ENCODE measurements at regions not wholly inside any gene's neighbourhood (a gene's known extent, or its start where the extent isn't known, plus 50 kb on each side); places are given as distances from the start of the nearest gene placed in this dataset.
A peak's percentile ranks its signal among the peaks of the same experiment; 100 is the strongest.

GRCh38 chr11:95361180-95361579 is 130.2 kb upstream of the SESN3 start:
- Mint-ChIP-seq H3K9me3 (no peaks in the 10 kb centered on the region; a peak in 1 of 5 replicates), H3K4me1 (peaks cover 54 to 66% of the 10 kb centered on the region in 2 experiments), H3K36me3 (ENCODE audit: insufficient read depth in 1 of 3, low read depth in 3 of 3) (no peaks in the 10 kb centered on the region), H3K27ac (peak overlapping the region in 2 of 3 experiments; percentile 51 to 73; a peak in 3 of 7 replicates), H3K27me3 (ENCODE audit: low read depth) (peaks cover 3% of the 10 kb centered on the region; the same call in 1 of the 2 replicates), H3K4me3 (no peak overlapping the region)
- H3K18ac ChIP-seq (ENCODE audit: insufficient read length, low read depth, low read length), result no peak overlapping the region
- H3K14ac ChIP-seq (ENCODE audit: insufficient read depth, low read length), result no peak overlapping the region
- H4K5ac ChIP-seq (ENCODE audit: insufficient read length, low read depth, low read length), result no peak overlapping the region
- H3K4me1 ChIP-seq (ENCODE audit: insufficient read depth, low read length), result peaks cover 20% of the 10 kb centered on the region
- no peak overlapping the region for H3K27ac ChIP-seq (ENCODE audit: insufficient read length, low read depth, low read length)
- H3K79me1 ChIP-seq (ENCODE audit: insufficient read depth, low read depth, low read length, poor library complexity, severe bottlenecking), result no peaks in the 10 kb centered on the region
- no peak for DNase-seq
- no peak overlapping the region for H4K8ac ChIP-seq (replicated peaks; ENCODE audit: insufficient read length, low read depth, low read length)
- H4K20me1 ChIP-seq (ENCODE audit: control insufficient read depth, insufficient read depth, insufficient read length), result no peaks in the 10 kb centered on the region
- no peak overlapping the region for H4K91ac ChIP-seq (ENCODE audit: insufficient read length, low read depth, low read length)
- H3K23ac ChIP-seq (ENCODE audit: insufficient read length, low read depth, low read length), result no peak overlapping the region
- H3K4ac ChIP-seq (ENCODE audit: low read depth, low read length), result no peak overlapping the region
- TF ChIP-seq CTCF (conservative IDR thresholded peaks at IDR 0.05), result no peak
- H3K79me2 ChIP-seq (ENCODE audit: insufficient read depth, low read length), result no peaks in the 10 kb centered on the region
- H2AFZ ChIP-seq (ENCODE audit: low read length), result no peak overlapping the region
- H3K9ac ChIP-seq (ENCODE audit: extremely low read depth, insufficient read length, low read length), result no peak overlapping the region
- no peak overlapping the region for H3K56ac ChIP-seq (ENCODE audit: insufficient read length, low read depth, low read length)
- no peak overlapping the region for H3T11ph ChIP-seq (ENCODE audit: low read length)
- H2BK20ac ChIP-seq (ENCODE audit: low read depth, low read length, poor library complexity, severe bottlenecking), result no peak overlapping the region
- H2BK12ac ChIP-seq (ENCODE audit: insufficient read length, low read depth, low read length), result no peak overlapping the region
- H3K9me3 ChIP-seq (ENCODE audit: control insufficient read depth, low read depth, low read length), result no peaks in the 10 kb centered on the region
- H2AK5ac ChIP-seq (ENCODE audit: insufficient read length, low read length), result no peak overlapping the region
- H3K23me2 ChIP-seq (ENCODE audit: insufficient read length, low read depth, low read length, poor library complexity, severe bottlenecking), result no peaks in the 10 kb centered on the region
- H2BK15ac ChIP-seq (ENCODE audit: low read depth, low read length), result no peak overlapping the region
- no peak overlapping the region for H3K4me2 ChIP-seq (ENCODE audit: insufficient read depth, insufficient read length, low read length)
- H2BK5ac ChIP-seq (ENCODE audit: insufficient read length, low read length), result no peak overlapping the region
- no CpG with 5 or more reads among the region's 2 CpGs for WGBS (ENCODE audit: extremely low coverage, insufficient read length, low lambda C conversion rate)
- H3K27me3 ChIP-seq (ENCODE audit: insufficient read depth, low read length), result no peaks in the 10 kb centered on the region
- no peak overlapping the region for H2BK120ac ChIP-seq (ENCODE audit: low read depth, low read length, poor library complexity, severe bottlenecking)
